ENCODE measurements at regions not wholly inside any gene's neighbourhood (a gene's known extent, or its start where the extent isn't known, plus 50 kb on each side); places are given as distances from the start of the nearest gene placed in this dataset.

GRCh38 chr2:215751911-215752272 is 261.5 kb downstream of the MREG start:
- Histone ChIP-seq H3K27ac (ENCODE audit: control insufficient read depth, insufficient read depth) (no peak overlapping the region), H3K27me3 (replicated peaks in 1 of 2; ENCODE audit: control insufficient read depth in 2 of 2, insufficient read depth in 2 of 2, low read length in 1 of 2) (no peaks in the 10 kb centered on the region; a peak in 1 of 4 replicates), H3K9me3 (replicated peaks; ENCODE audit: control insufficient read depth, insufficient read depth, low read length) (no peaks in the 10 kb centered on the region), H3K4me2 (ENCODE audit: control insufficient read depth, insufficient read depth) (no peak overlapping the region), H2AFZ (ENCODE audit: control insufficient read depth, low read depth, low read length) (no peak overlapping the region), H3K79me2 (ENCODE audit: control insufficient read depth, insufficient read depth, low read length) (no peaks in the 10 kb centered on the region), H4K20me1 (ENCODE audit: control insufficient read depth, insufficient read depth) (no peaks in the 10 kb centered on the region; the same call in 1 of the 2 replicates), H3K4me1 (ENCODE audit: control insufficient read depth, insufficient read depth, low read length) (no peaks in the 10 kb centered on the region), H3K4me3 (no peak overlapping the region), H3K36me3 (ENCODE audit: control insufficient read depth in 2 of 2, insufficient read depth in 2 of 2, low read length in 1 of 2) (no peaks in the 10 kb centered on the region), H3K9ac (ENCODE audit: control insufficient read depth, insufficient read depth, low read length) (no peak overlapping the region)
- TF ChIP-seq IRF4 (IDR thresholded peaks at IDR 0.05; ENCODE audit: low read depth, low read length) = no peak
- no peak for TF ChIP-seq NRF1 (conservative IDR thresholded peaks at IDR 0.05; ENCODE audit: low read depth, low read length)
- no peak for TF ChIP-seq BCL3 (IDR thresholded peaks at IDR 0.05; ENCODE audit: borderline replicate concordance, insufficient read depth, low read depth, low read length, poor library complexity, severe bottlenecking)
- no peak for TF ChIP-seq TCF12 (IDR thresholded peaks at IDR 0.05; ENCODE audit: low read depth, low read length)
- no peak for TF ChIP-seq POLR2AphosphoS2 (IDR thresholded peaks at IDR 0.05; ENCODE audit: low read depth, low read length)
- TF ChIP-seq HDAC2 (IDR thresholded peaks at IDR 0.05) = no peak
- no peak for TF ChIP-seq ATF7 (IDR thresholded peaks at IDR 0.05; ENCODE audit: low read depth)
- no peak for TF ChIP-seq E4F1 (IDR thresholded peaks at IDR 0.05; ENCODE audit: borderline replicate concordance, partially characterized antibody)
- no peak for TF ChIP-seq IKZF2 (IDR thresholded peaks at IDR 0.05)
- no peak for TF ChIP-seq ESRRA (IDR thresholded peaks at IDR 0.05; ENCODE audit: low read length)
- ChIA-PET CTCF (no interaction called here), RAD21 (ENCODE audit: unreplicated experiment) (no interaction called here), POLR2A (interaction anchor here (1.3 kb wide), 1 partner anchor 57 kb away, joined by 3 read pairs; no protein-coding TSS in a partner anchor), SMC1A (ENCODE audit: uncharacterized antibody, unreplicated experiment) (interaction anchor here (0.6 to 3.5 kb wide), 7 partner anchors 13 to 298 kb away, joined by 3 to 18 read pairs (median 4); no protein-coding TSS in a partner anchor)
- no peak for ATAC-seq
- intact Hi-C loops (cut with micrococcal nuclease; ENCODE audit: unreplicated experiment) = no loop called here
- FAIRE-seq = no peak
- no peak for DNase-seq (ENCODE audit: low read depth, low spot score)
- 48% methylated on average over 3 of the region's 3 CpGs for WGBS (ENCODE audit: insufficient coverage, insufficient replicate concordance, low lambda C conversion rate, missing lambda C conversion rate)
- BruUV-seq (replicated peaks) = no TSS peak
- in situ Hi-C loops (cut with MboI) = no loop called here
